HG03558 (cell line): ENCODE measurements at regions not wholly inside any gene's neighbourhood (a gene's known extent, or its start where the extent isn't known, plus 50 kb on each side); places are given as distances from the start of the nearest gene placed in this dataset.
"Not testable (repeated sequence)": the region's sequence is repeated elsewhere in the genome, so short reads cannot be mapped to it uniquely, and the experiment has no call there.

Source experiments
- ATAC-seq: cut with Tn5 transposase; IDR thresholded peaks from one replicate; pipeline ENCODE4 v1.9.1; 2021; ENCODE audit warnings: moderate number of reproducible peaks; ENCODE audit not compliant: unreplicated experiment; ENCODE audit errors: extremely low read depth

- ATAC-seq = no peak
These were observed 56.5 kb downstream of the KCTD12 start for GRCh38 chr13:76829572-76830327.

GRCh38 chr13:76828316-76828741 lies 57.9 kb downstream of the KCTD12 start:
- peak; percentile 53 for ATAC-seq

- no peak for ATAC-seq
These were observed 59.7 kb downstream of the KCTD12 start for GRCh38 chr13:76826527-76826926.

DNA sequence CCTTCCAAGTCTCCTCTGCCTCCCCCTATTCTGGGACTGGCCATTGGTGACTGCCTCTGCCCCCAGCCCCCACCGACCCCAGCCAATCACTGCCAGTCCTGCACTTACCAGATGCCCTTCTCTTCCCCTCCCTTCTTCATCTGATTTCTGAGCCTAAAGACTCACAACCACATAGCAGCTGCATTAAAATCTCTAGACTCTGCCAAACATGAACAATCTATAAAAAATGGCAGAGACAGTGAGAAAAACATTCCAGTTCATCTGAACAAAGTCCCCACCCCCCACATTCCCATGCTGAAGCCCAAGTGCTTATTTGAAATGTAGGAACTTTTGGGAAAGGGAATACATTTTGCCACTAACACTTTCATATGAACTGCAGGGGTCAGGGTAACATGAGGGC lies 60.8 kb downstream of the KCTD12 start:
- no peak for ATAC-seq

DNA sequence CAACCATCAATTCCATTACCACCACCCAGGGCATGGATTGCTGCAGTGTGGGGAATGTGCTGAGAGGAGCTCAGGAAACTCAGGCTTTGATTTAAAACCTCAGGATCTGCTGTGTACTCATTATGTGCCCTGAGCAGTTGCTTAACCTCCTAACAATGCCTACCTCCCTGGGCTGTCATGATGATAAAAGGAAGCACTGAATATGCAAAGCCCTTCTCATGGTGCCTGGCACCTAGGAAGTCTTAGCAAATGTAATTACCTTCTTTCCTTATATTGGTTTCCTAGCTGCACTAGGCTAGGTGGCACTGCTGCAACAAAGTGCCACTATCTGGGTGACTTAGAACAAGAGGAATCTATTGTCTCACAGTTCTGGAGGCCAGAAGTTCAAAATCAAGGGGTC lies 62.2 kb downstream of the KCTD12 start:
- no peak for ATAC-seq

- ATAC-seq = no peak
These were observed 63.4 kb downstream of the KCTD12 start for GRCh38 chr13:76822698-76823267.

GRCh38 chr13:76821222-76821621 lies 65.0 kb downstream of the KCTD12 start:
- not testable (repeated sequence) for ATAC-seq

DNA sequence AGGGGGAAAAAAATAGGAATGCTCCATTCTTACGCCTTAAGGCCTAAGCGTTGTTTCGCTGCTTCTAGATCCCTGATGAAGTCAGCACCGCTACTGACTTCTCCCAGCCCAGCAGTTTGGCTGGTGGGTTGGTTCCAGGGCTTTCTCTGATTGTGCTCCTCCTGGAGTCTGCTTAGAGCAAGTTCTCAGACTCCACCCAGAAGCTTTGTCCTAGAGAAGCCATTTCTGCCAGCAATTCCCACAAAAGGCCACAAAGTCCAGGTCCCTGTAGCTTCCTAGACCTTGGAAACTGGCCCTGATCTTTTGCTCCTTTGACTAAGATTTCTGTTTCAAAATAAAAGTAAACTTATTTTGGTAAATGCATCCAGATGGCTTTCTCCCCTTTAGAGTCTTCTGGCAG lies 65.4 kb downstream of the KCTD12 start:
- ATAC-seq = no peak

DNA sequence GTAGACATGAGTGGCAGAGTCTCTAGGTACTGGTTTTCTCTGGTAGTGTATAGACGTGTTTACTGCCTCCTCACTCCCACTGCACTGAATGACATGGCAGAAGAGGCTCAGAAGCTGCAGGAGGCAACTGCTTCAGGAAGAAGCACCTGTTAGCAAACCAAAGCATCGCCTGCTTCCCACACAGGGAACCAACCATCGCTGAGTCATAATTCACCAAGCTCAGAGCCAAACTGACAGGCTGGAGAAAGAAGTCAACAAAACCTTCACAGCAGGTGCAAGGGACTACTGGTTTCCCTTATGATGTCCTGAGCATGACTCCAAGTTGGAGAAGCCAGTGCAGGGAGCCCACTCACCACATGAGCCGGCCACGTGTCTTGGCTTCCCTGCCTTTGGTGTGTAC lies 69.8 kb downstream of the KCTD12 start:
- no peak for ATAC-seq

- no peak for ATAC-seq
These were observed 70.9 kb downstream of the KCTD12 start for GRCh38 chr13:76815344-76815743.

DNA sequence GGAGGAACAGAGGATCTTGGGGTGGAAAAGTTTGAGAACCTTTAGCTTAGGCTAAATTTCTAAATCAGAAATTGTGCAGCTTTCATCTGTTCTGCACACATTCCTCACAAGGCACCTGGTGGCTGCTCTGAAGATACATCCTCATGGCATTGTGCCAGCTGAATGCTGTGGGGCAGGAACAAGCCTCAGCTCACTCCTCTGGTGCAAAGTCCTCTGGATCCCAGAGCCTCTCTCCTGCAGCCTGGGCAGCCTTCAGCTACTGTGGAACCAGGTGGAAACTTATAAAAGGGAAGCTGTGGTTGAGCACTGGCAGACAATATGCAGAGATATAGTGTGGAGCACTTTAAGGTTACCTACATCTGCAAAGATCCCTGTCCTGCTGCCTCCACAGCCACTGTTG lies 72.3 kb downstream of the KCTD12 start:
- no peak for ATAC-seq

DNA sequence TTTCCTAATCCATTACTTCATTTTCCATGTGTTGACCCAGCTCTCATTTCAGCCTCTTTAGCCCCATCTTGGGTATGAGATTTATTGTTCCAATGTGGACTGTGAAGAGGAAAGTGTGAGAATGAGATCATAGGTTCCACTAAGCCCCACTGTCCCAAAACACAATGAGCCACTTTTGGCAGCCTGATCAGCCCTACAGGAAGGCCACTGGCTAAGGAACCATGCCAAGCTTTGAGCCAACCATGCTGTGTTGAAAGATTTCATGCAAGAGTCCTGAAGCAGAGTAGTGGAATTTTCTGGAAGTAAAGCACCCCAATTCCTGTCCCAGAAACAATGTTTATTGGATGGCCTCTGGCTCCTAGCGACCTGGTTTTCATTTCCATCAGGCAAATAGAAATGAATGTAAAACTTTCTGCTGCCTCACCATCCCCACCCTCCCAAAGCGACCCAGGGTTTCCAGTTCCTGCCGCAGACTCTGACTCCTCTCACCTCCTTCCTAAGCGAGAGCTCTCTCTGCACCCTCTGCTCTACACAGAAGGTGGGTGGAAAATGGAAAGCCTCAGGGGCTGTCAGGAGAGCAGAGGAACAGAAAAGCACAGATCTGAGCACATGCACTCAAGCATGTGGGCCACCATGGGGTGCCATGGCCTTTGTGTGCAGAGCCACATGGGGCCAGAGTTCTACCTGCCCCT lies 73.1 kb downstream of the KCTD12 start:
- no peak for ATAC-seq

- no peak for ATAC-seq
These were observed 73.9 kb downstream of the KCTD12 start for GRCh38 chr13:76812206-76812897.

GRCh38 chr13:76809389-76809788 lies 76.8 kb downstream of the KCTD12 start:
- no peak for ATAC-seq

DNA sequence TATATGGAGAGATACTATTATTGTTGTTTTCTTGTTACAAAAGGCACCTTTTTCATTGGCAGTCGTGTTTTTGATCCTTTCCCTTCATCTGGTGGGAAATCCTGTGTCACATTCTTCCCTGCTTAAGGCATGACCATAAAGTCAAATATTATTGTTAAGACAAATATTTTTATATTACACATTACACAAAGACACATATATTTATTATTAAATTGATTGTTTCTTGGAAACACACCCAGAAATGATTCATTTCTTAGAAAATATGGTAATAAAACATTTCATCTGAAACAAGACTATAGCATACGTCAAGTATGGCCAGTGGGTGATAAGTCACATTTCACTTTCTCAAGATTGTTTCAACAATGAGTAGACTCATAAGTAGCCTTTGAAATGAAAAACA lies 77.3 kb downstream of the KCTD12 start:
- no peak for ATAC-seq

GRCh38 chr13:76804801-76805200 lies 81.4 kb downstream of the KCTD12 start:
- no peak for ATAC-seq

GRCh38 chr13:76803831-76804230 lies 82.4 kb downstream of the KCTD12 start:
- no peak for ATAC-seq

GRCh38 chr13:76800943-76801342 lies 85.3 kb downstream of the KCTD12 start:
- no peak for ATAC-seq

DNA sequence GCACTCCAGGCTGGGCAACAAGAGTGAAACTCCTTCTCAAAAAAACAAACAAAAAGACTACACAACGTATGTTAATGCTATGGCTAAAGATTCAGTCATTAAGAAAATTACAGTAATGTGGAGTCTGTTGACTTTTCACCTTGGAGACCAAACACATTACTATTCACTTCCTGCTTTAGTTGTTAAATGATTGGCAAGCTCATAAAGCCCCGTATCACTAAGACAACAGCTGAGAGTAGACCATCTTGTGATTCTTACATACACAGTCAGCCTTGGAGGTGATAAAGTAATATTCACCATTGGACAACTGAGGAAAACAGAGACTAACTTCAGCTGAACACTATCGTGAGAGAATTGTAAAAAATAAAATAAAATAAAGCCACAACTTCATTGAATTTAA lies 86.5 kb downstream of the KCTD12 start:
- no peak for ATAC-seq

DNA sequence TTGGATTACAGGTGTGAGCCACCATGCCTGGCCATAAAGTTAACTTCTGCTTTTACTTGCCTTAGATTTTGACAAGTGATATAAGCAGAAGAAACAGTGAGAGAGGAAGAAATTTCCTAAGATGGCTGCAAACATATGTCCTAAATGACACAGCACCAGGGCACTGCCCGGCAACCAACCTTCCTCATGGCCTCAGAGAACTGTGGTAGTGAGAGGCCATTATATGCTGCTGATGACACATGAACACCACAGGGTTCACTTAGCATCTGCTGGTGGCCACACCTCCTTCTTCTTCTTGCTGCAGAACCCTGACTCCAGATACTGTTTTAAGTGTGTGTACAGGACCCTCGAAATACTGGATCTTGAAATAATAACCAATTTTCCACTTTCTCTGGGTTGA lies 88.2 kb downstream of the KCTD12 start:
- ATAC-seq = no peak

DNA sequence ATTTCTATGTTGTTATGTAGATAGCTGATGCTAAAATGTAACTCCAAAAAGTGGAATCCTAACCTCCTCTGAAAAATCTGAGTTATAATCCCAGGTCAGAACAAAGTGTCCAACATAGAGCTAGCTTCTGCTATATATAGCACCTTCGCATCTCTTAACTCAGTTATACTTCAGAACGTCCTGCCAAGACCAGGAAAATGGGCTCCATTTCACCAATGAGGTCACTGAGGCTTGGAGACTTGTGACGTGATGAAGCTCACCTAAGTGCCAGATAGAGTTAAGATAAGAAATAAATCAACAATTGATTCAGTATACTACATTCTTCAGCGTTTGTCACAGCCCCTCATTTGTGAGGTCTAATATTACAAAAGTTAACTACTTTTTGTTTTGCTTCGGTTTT lies 88.8 kb downstream of the KCTD12 start:
- ATAC-seq = no peak
